ENCODE measurements at regions not wholly inside any gene's neighbourhood (a gene's known extent, or its start where the extent isn't known, plus 50 kb on each side); places are given as distances from the start of the nearest gene placed in this dataset.
"Not testable (repeated sequence)": the region's sequence is repeated elsewhere in the genome, so short reads cannot be mapped to it uniquely, and the experiment has no call there.

DNA sequence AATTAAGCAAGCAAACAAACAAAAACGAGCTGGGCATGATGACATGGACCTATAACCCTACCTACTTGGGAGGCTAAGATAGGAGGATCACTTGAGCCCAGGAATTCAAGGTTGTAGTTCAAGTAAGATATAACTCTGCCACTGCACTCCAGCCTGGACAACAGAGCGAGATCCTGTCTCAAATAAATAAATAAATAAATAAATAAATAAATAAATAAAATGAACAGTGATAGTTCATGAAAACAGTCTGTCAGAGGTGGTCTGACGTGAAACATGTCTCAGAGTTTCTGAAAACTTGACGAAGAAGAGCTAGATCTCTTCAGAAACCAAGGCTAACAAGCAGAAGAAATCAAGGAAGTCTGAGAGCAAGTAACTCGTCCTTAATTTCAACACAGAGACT lies 188.8 kb upstream of the GPC6 start:
- Histone ChIP-seq H3K27me3 (ENCODE audit: control insufficient read depth, insufficient read depth, low read length) (no peaks in the 10 kb centered on the region), H3K36me3 (ENCODE audit: control insufficient read depth, insufficient read depth, low read length) (no peaks in the 10 kb centered on the region), H3K4me3 (ENCODE audit: low read depth, low read length) (no peak overlapping the region)
- no peak for DNase-seq (ENCODE audit: low read depth)
- no peak for TF ChIP-seq CTCF (IDR thresholded peaks at IDR 0.05; ENCODE audit: insufficient read depth, low read length, poor library complexity, severe bottlenecking)

DNA sequence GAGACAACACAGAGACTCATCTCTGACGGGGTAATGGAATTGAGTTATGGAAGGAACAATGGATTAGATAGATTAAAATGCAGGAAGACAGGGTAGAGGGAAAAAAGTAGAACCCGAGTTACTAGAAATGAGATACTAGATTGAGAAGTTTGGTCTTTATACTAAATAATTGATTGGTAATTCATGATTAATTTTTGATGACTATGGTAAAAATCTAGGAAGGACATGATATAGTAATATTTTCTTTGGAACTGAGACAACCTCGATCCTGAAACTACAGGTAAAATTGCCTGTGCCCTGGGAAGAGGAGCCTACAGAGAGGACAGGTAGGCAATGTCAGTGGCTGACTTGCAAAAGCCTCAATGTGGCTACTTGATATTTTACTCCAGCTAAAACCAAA lies 188.4 kb upstream of the GPC6 start:
- no peak for TF ChIP-seq CTCF (IDR thresholded peaks at IDR 0.05; ENCODE audit: insufficient read depth, low read length, poor library complexity, severe bottlenecking)
- H3K36me3 ChIP-seq (ENCODE audit: control insufficient read depth, insufficient read depth, low read length): no peaks in the 10 kb centered on the region
- H3K27me3 ChIP-seq (ENCODE audit: control insufficient read depth, insufficient read depth, low read length): no peaks in the 10 kb centered on the region
- DNase-seq (ENCODE audit: low read depth): no peak
- H3K4me3 ChIP-seq (ENCODE audit: low read depth, low read length): no peak overlapping the region

GRCh38 chr13:93039131-93039530 lies 187.5 kb upstream of the GPC6 start:
- Histone ChIP-seq H3K27me3 (ENCODE audit: control insufficient read depth, insufficient read depth, low read length) (no peaks in the 10 kb centered on the region), H3K4me3 (ENCODE audit: low read depth, low read length) (no peak overlapping the region), H3K36me3 (ENCODE audit: control insufficient read depth, insufficient read depth, low read length) (no peaks in the 10 kb centered on the region)
- DNase-seq (ENCODE audit: low read depth): no peak
- no peak for TF ChIP-seq CTCF (IDR thresholded peaks at IDR 0.05; ENCODE audit: insufficient read depth, low read length, poor library complexity, severe bottlenecking)

- H3K27me3 ChIP-seq (ENCODE audit: control insufficient read depth, insufficient read depth, low read length); H3K4me3 ChIP-seq (ENCODE audit: low read depth, low read length); DNase-seq (ENCODE audit: low read depth); H3K36me3 ChIP-seq (ENCODE audit: control insufficient read depth, insufficient read depth, low read length): not testable (repeated sequence)
These were observed 185.0 kb upstream of the GPC6 start for GRCh38 chr13:93041566-93041965.

GRCh38 chr13:93045836-93046235 lies 180.8 kb upstream of the GPC6 start:
- H3K4me3 ChIP-seq (ENCODE audit: low read depth, low read length): no peak overlapping the region
- no peak for TF ChIP-seq CTCF (IDR thresholded peaks at IDR 0.05; ENCODE audit: insufficient read depth, low read length, poor library complexity, severe bottlenecking)
- no peaks in the 10 kb centered on the region for H3K27me3 ChIP-seq (ENCODE audit: control insufficient read depth, insufficient read depth, low read length)
- no peaks in the 10 kb centered on the region for H3K36me3 ChIP-seq (ENCODE audit: control insufficient read depth, insufficient read depth, low read length)
- DNase-seq (ENCODE audit: low read depth): no peak

GRCh38 chr13:93055233-93055632 lies 171.4 kb upstream of the GPC6 start:
- DNase-seq (ENCODE audit: low read depth): no peak
- H3K36me3 ChIP-seq (ENCODE audit: control insufficient read depth, insufficient read depth, low read length): no peaks in the 10 kb centered on the region
- no peak overlapping the region for H3K4me3 ChIP-seq (ENCODE audit: low read depth, low read length)
- no peaks in the 10 kb centered on the region for H3K27me3 ChIP-seq (ENCODE audit: control insufficient read depth, insufficient read depth, low read length)
- no peak for TF ChIP-seq CTCF (IDR thresholded peaks at IDR 0.05; ENCODE audit: insufficient read depth, low read length, poor library complexity, severe bottlenecking)

Measured in kidney epithelial cell (primary cell).